ENCODE measurements at regions not wholly inside any gene's neighbourhood (a gene's known extent, or its start where the extent isn't known, plus 50 kb on each side); places are given as distances from the start of the nearest gene placed in this dataset.

GRCh38 chr5:3835811-3836210, 240.2 kb downstream of the IRX1 start:
- H3K9me3 ChIP-seq = no peaks in the 10 kb centered on the region
- TF ChIP-seq CTCF (IDR thresholded peaks at IDR 0.05) = no peak
- no peak for TF ChIP-seq POLR2A (IDR thresholded peaks at IDR 0.05)
- DNase-seq = no peak
- no peaks in the 10 kb centered on the region for H3K4me1 ChIP-seq
- H3K36me3 ChIP-seq = no peaks in the 10 kb centered on the region
- H3K4me3 ChIP-seq = no peak overlapping the region
- H3K27me3 ChIP-seq = no peaks in the 10 kb centered on the region
- no peak overlapping the region for H3K27ac ChIP-seq

- TF ChIP-seq POLR2A (IDR thresholded peaks at IDR 0.05) (no peak), CTCF (IDR thresholded peaks at IDR 0.05) (no peak)
- H3K27ac ChIP-seq = no peak overlapping the region
- no peak overlapping the region for H3K4me3 ChIP-seq
- H3K27me3 ChIP-seq = no peaks in the 10 kb centered on the region
- no peaks in the 10 kb centered on the region for H3K36me3 ChIP-seq
- no peaks in the 10 kb centered on the region for H3K4me1 ChIP-seq
- no peak for DNase-seq
- no peaks in the 10 kb centered on the region for H3K9me3 ChIP-seq
Observed at GRCh38 chr5:3836528-3836927, 240.9 kb downstream of the IRX1 start.

- no peak for TF ChIP-seq POLR2A (IDR thresholded peaks at IDR 0.05)
- no peak for TF ChIP-seq CTCF (IDR thresholded peaks at IDR 0.05)
Observed at GRCh38 chr5:3837506-3837905, 241.9 kb downstream of the IRX1 start.

GRCh38 chr5:3839151-3839550, 243.5 kb downstream of the IRX1 start:
- no peaks in the 10 kb centered on the region for H3K9me3 ChIP-seq
- no peak overlapping the region for H3K4me3 ChIP-seq
- H3K4me1 ChIP-seq = no peaks in the 10 kb centered on the region
- TF ChIP-seq POLR2A (IDR thresholded peaks at IDR 0.05) (no peak), CTCF (IDR thresholded peaks at IDR 0.05) (no peak)
- no peak overlapping the region for H3K27ac ChIP-seq
- H3K27me3 ChIP-seq = no peaks in the 10 kb centered on the region
- no peak for DNase-seq
- H3K36me3 ChIP-seq = no peaks in the 10 kb centered on the region

More at GRCh38 chr5:3837506-3837905, 241.9 kb downstream of the IRX1 start:
- no peak overlapping the region for H3K4me3 ChIP-seq
- H3K27me3 ChIP-seq = no peaks in the 10 kb centered on the region
- no peaks in the 10 kb centered on the region for H3K4me1 ChIP-seq
- no peaks in the 10 kb centered on the region for H3K9me3 ChIP-seq
- no peak for DNase-seq
- H3K36me3 ChIP-seq = no peaks in the 10 kb centered on the region
- H3K27ac ChIP-seq = no peak overlapping the region

- no peak overlapping the region for H3K27ac ChIP-seq
- no peaks in the 10 kb centered on the region for H3K9me3 ChIP-seq
- H3K4me1 ChIP-seq = no peaks in the 10 kb centered on the region
- no peaks in the 10 kb centered on the region for H3K27me3 ChIP-seq
- TF ChIP-seq CTCF (IDR thresholded peaks at IDR 0.05) (no peak), POLR2A (IDR thresholded peaks at IDR 0.05) (no peak)
- no peak overlapping the region for H3K4me3 ChIP-seq
- DNase-seq = no peak
- no peaks in the 10 kb centered on the region for H3K36me3 ChIP-seq
Observed at GRCh38 chr5:3842591-3842990, 247.0 kb downstream of the IRX1 start.

GRCh38 chr5:3843706-3844105, 248.1 kb downstream of the IRX1 start:
- TF ChIP-seq CTCF (IDR thresholded peaks at IDR 0.05) (no peak), POLR2A (IDR thresholded peaks at IDR 0.05) (no peak)
- Histone ChIP-seq H3K4me1 (no peaks in the 10 kb centered on the region), H3K27ac (no peak overlapping the region), H3K27me3 (no peaks in the 10 kb centered on the region), H3K9me3 (no peaks in the 10 kb centered on the region), H3K36me3 (no peaks in the 10 kb centered on the region), H3K4me3 (no peak overlapping the region)
- no peak for DNase-seq

Data from Peyer's patch (tissue), 4 donors.